Neural cell (in vitro differentiated cells): ENCODE measurements at regions not wholly inside any gene's neighbourhood (a gene's known extent, or its start where the extent isn't known, plus 50 kb on each side); places are given as distances from the start of the nearest gene placed in this dataset.

Experiments used
- H2AFZ ChIP-seq: fragments of 200-600, 300-800 bp; sonication (generic), shearing (Covaris generic); 2 replicates; pipeline ENCODE4 v1.6.0; 2014; ENCODE audit warnings: low read depth, mild to moderate bottlenecking, antibody characterized with exemption, low read length, moderate library complexity
- H3F3A ChIP-seq: fragments of 200-600 bp; shearing (Covaris generic); 2 replicates; pipeline ENCODE4 v1.6.1; 2016; ENCODE audit warnings: mild to moderate bottlenecking, moderate library complexity, mixed read lengths, antibody characterized with exemption, low read length; ENCODE audit not compliant: insufficient read depth, poor library complexity, severe bottlenecking
- H3K27ac ChIP-seq: fragments of 200-600, 300-800 bp; sonication (generic), shearing (Covaris generic); 2 replicates; pipeline ENCODE4 v1.5.1; 2014; ENCODE audit warnings: mild to moderate bottlenecking, low read length, moderate library complexity
- H3K27me3 ChIP-seq: fragments of 300-800, 200-600 bp; sonication (generic), shearing (Covaris generic); 2 replicates; pipeline ENCODE4 v1.6.0; 2014; ENCODE audit warnings: mild to moderate bottlenecking, low read depth, low read length, moderate library complexity; ENCODE audit not compliant: insufficient read depth
- H3K36me3 ChIP-seq: fragments of 300-800, 200-600 bp; sonication (generic), shearing (Covaris generic); 2 replicates; pipeline ENCODE4 v1.5.1; 2014; ENCODE audit warnings: mild to moderate bottlenecking, antibody characterized with exemption, low read length, moderate library complexity; ENCODE audit not compliant: insufficient read depth
- H3K4me2 ChIP-seq: fragments of 300-800, 200-600 bp; sonication (generic), shearing (Covaris generic); 2 replicates; pipeline ENCODE4 v1.6.0; 2014; ENCODE audit warnings: mild to moderate bottlenecking, low read length
- H3K4me3 ChIP-seq: fragments of 300-800, 200-600 bp; sonication (generic), shearing (Covaris generic); 2 replicates; pipeline ENCODE4 v1.5.1; 2014; ENCODE audit warnings: mild to moderate bottlenecking, low read length, moderate library complexity
- H3K79me2 ChIP-seq: fragments of 200-600 bp; shearing (Covaris generic); replicated peaks from 2 replicates; pipeline ENCODE4 v1.6.0; 2014; ENCODE audit warnings: mild to moderate bottlenecking, low read length, moderate library complexity; ENCODE audit not compliant: insufficient read depth
- H3K9ac ChIP-seq: fragments of 300-800, 200-600 bp; sonication (generic), shearing (Covaris generic); 2 replicates; pipeline ENCODE4 v1.6.1; 2016; ENCODE audit warnings: mild to moderate bottlenecking, low read length, mixed read lengths
- H3K9me2 ChIP-seq: fragments of 200-600 bp; shearing (Covaris generic); 2 replicates; pipeline ENCODE4 v1.6.1; 2016; ENCODE audit warnings: mild to moderate bottlenecking, low read length, mixed read lengths; ENCODE audit not compliant: insufficient read depth
- H3K9me3 ChIP-seq: fragments of 200-600, 300-800 bp; sonication (generic), shearing (Covaris generic); 2 replicates; pipeline ENCODE4 v1.6.1; 2016; ENCODE audit warnings: mild to moderate bottlenecking, mixed run types, low read length, moderate library complexity, mixed read lengths
- H4K20me1 ChIP-seq: fragments of 200-600 bp; shearing (Covaris generic); 2 replicates; pipeline ENCODE4 v1.6.1; 2016; ENCODE audit warnings: mild to moderate bottlenecking, mixed run types; ENCODE audit not compliant: insufficient read depth
- CTCF ChIP-seq: fragments of 450-650 bp; IDR thresholded peaks from 2 replicates; pipeline ENCODE4 v1.5.1; 2014; ENCODE audit warnings: antibody characterized with exemption, mild to moderate bottlenecking, moderate library complexity; ENCODE audit not compliant: poor library complexity, severe bottlenecking
- EP300 ChIP-seq: fragments of 450-650 bp; conservative IDR thresholded peaks from 2 replicates; pipeline ENCODE4 v1.6.1; 2014; ENCODE audit warnings: antibody characterized with exemption, mild to moderate bottlenecking, moderate library complexity; ENCODE audit not compliant: poor library complexity, severe bottlenecking
- EZH2 ChIP-seq: fragments of 200-600, 300-800 bp; shearing (Covaris generic), sonication (generic); IDR thresholded peaks from 2 replicates; pipeline ENCODE4 v1.6.1; 2014; ENCODE audit warnings: antibody characterized with exemption, low read length, borderline replicate concordance, mild to moderate bottlenecking; ENCODE audit not compliant: insufficient read depth, poor library complexity, severe bottlenecking
- MXI1 ChIP-seq: fragments of 450-650 bp; conservative IDR thresholded peaks from 2 replicates; pipeline ENCODE4 v1.6.1; 2014; ENCODE audit warnings: antibody characterized with exemption, mild to moderate bottlenecking; ENCODE audit not compliant: poor library complexity, severe bottlenecking
- POLR2AphosphoS5 ChIP-seq: IDR thresholded peaks from 2 replicates; pipeline ENCODE4 v1.6.1; 2012
- RAD21 ChIP-seq: fragments of 450-650 bp; conservative IDR thresholded peaks from 2 replicates; pipeline ENCODE4 v1.6.1; 2014; ENCODE audit warnings: antibody characterized with exemption, mild to moderate bottlenecking, moderate library complexity
- REST ChIP-seq: IDR thresholded peaks from 2 replicates; pipeline ENCODE4 v1.6.1; 2012; ENCODE audit warnings: borderline replicate concordance
- SMC3 ChIP-seq: fragments of 450-650 bp; conservative IDR thresholded peaks from 2 replicates; pipeline ENCODE4 v1.6.1; 2014; ENCODE audit warnings: antibody characterized with exemption, mild to moderate bottlenecking, moderate library complexity; ENCODE audit not compliant: poor library complexity
- TAF1 ChIP-seq: IDR thresholded peaks from 2 replicates; pipeline ENCODE4 v1.6.1; 2012; ENCODE audit warnings: low read depth

- TF ChIP-seq EZH2 (no peak), MXI1 (no peak), TAF1 (no peak), POLR2AphosphoS5 (no peak), RAD21 (no peak), REST (no peak), SMC3 (no peak), EP300 (no peak), CTCF (no peak)
- no peak overlapping the region for H3K9ac ChIP-seq
- no peak overlapping the region for H3K4me3 ChIP-seq
- H2AFZ ChIP-seq, result no peak overlapping the region
- no peaks in the 10 kb centered on the region for H3K79me2 ChIP-seq
- H3K27ac ChIP-seq, result no peak overlapping the region
- no peaks in the 10 kb centered on the region for H3F3A ChIP-seq
- H3K27me3 ChIP-seq, result no peaks in the 10 kb centered on the region
- H4K20me1 ChIP-seq, result no peaks in the 10 kb centered on the region
- H3K9me3 ChIP-seq, result no peaks in the 10 kb centered on the region
- no peaks in the 10 kb centered on the region for H3K9me2 ChIP-seq
- H3K36me3 ChIP-seq, result no peaks in the 10 kb centered on the region
- H3K4me2 ChIP-seq, result no peak overlapping the region
Observed at GRCh38 chr9:29750062-29750461, 2176.8 kb upstream of the C9orf72 start.

GRCh38 chr9:29751226-29751625 is 2177.9 kb upstream of the C9orf72 start:
- H3K79me2 ChIP-seq, result no peaks in the 10 kb centered on the region
- no peak overlapping the region for H2AFZ ChIP-seq
- H3K36me3 ChIP-seq, result no peaks in the 10 kb centered on the region
- H3K9me3 ChIP-seq, result no peaks in the 10 kb centered on the region
- H3K4me3 ChIP-seq, result no peak overlapping the region
- no peaks in the 10 kb centered on the region for H3K9me2 ChIP-seq
- H3K9ac ChIP-seq, result no peak overlapping the region
- H4K20me1 ChIP-seq, result no peaks in the 10 kb centered on the region
- no peak overlapping the region for H3K27ac ChIP-seq
- no peak overlapping the region for H3K4me2 ChIP-seq
- H3F3A ChIP-seq, result no peaks in the 10 kb centered on the region
- H3K27me3 ChIP-seq, result no peaks in the 10 kb centered on the region
- TF ChIP-seq REST, result no peak
- no peak for TF ChIP-seq EP300
- TF ChIP-seq SMC3, result no peak
- no peak for TF ChIP-seq TAF1
- no peak for TF ChIP-seq POLR2AphosphoS5
- TF ChIP-seq MXI1, result no peak
- no peak for TF ChIP-seq CTCF
- TF ChIP-seq RAD21, result no peak
- no peak for TF ChIP-seq EZH2
